ENCODE measurements at regions not wholly inside any gene's neighbourhood (a gene's known extent, or its start where the extent isn't known, plus 50 kb on each side); places are given as distances from the start of the nearest gene placed in this dataset.

DNA sequence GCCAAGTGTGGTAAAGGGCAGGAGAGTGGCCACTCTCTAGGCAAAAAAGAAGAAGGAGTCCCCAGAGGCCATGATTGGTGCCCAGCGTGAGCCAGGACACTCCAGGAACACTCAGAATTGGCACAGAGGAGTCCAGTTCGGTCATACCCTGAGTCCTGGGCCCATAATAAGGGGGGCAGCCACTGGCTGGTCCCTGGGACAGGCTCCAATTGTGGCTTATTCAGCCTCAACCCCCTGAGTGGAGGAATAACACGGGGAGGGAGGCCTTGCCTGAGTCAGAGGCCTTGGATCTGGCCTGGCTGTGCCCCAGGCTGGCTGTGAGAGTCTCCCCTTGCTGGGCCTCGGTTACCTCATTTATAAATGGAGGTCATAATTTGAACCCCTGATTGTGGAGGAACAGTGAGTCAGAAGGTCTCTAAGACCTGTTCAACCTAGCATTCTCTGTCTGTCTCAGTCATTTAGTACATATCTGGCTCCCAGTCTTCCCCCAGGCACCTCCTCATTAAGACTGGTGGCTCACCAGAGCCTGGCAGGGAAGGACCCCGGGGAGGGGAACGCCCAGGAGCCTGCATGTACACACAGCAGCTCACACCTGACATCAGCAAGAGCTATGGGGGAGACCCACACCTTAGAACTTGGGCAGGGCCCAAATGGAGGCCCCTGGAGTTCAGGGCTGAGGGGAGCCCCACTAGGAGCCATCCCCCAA lies 95.9 kb upstream of the ATP2B2 start:
- TF ChIP-seq EZH2 (IDR thresholded peaks at IDR 0.05) (no peak), POLR2AphosphoS5 (IDR thresholded peaks at IDR 0.05; ENCODE audit: borderline replicate concordance, low read depth, low read length) (no peak)
